Liver (tissue), 3 donors: ENCODE measurements at regions not wholly inside any gene's neighbourhood (a gene's known extent, or its start where the extent isn't known, plus 50 kb on each side); places are given as distances from the start of the nearest gene placed in this dataset.

Experiments
- CTCF ChIP-seq: fragments of 150-350 bp; IDR thresholded peaks from 2 replicates; pipeline ENCODE4 v1.5.1; 2017; ENCODE audit warnings: improper control_type of control experiment, low read depth, low read length; ENCODE audit not compliant: missing input control
- FOXA1 ChIP-seq: IDR thresholded peaks from 2 replicates; pipeline ENCODE4 v1.6.1; 2016; ENCODE audit warnings: antibody characterized with exemption
- JUND ChIP-seq, 2 donors: IDR thresholded peaks; 2 replicates each; pipeline ENCODE4 v1.6.1; 2016; ENCODE audit warnings: antibody characterized with exemption in 2 of 2
- MAX ChIP-seq: IDR thresholded peaks from 2 replicates; pipeline ENCODE4 v1.6.1; 2016; ENCODE audit warnings: antibody characterized with exemption
- donor health status: healthy.
- donor health status: healthy.

DNA sequence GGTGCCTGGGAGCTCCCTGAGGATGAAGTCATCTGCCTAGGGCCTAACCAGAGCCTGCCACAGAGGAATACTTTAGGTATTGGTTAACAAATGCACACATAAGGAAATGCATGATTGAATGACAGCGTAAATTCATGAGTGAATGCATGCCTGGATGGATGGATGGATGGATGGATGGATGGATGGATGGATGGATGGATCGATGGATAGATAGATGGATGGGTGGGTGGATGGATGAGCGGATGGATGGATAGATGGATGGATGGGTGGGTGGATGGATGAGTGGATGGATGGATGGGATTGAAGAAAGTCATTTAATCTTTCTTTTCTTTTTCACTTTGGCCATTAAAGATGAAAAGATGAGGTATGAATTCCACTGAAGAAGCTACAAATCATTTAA, 111.9 kb upstream of the SIRPG start:
- TF ChIP-seq CTCF: no peak
- no peak for TF ChIP-seq JUND (IDR thresholded peaks at IDR 0.05)
- no peak for TF ChIP-seq MAX
- no peak for TF ChIP-seq FOXA1
